A172 (cell line): ENCODE measurements at regions not wholly inside any gene's neighbourhood (a gene's known extent, or its start where the extent isn't known, plus 50 kb on each side); places are given as distances from the start of the nearest gene placed in this dataset.
"Not testable (repeated sequence)": the region's sequence is repeated elsewhere in the genome, so short reads cannot be mapped to it uniquely, and the experiment has no call there.

Experiments used
- DNase-seq: peaks from one replicate; pipeline ENCODE4 v3.0.0-alpha.2; 2015; ENCODE audit warnings: low spot score

- not testable (repeated sequence) for DNase-seq
These were observed 863.9 kb upstream of the DEFB115 start for GRCh38 chr20:30393523-30393922.

GRCh38 chr20:30397111-30397510, 860.4 kb upstream of the DEFB115 start:
- not testable (repeated sequence) for DNase-seq

GRCh38 chr20:30405061-30405460, 852.4 kb upstream of the DEFB115 start:
- not testable (repeated sequence) for DNase-seq

- not testable (repeated sequence) for DNase-seq
These were observed 851.9 kb upstream of the DEFB115 start for GRCh38 chr20:30405585-30405984.

DNA sequence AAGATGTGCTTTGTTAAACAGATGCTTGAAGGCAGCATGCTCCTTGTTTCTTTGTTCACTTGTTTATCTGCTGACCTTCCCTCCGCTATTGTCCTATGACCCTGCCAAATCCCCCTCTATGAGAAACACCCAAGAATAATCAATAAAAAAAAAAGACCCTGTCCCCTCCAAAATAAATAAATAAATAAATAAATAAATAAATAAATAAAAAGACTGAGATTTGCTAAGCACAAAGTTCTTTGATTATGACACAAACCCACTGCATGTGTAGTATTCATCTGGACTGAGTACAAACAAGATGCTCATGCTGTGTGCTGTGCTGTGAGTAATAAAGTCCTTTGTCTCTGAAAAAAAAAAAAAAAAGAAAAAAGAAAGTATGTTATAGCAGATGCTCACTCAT, 851.1 kb upstream of the DEFB115 start:
- DNase-seq, result not testable (repeated sequence)

- no peak for DNase-seq
These were observed 844.5 kb upstream of the DEFB115 start for GRCh38 chr20:30412972-30413371.

DNA sequence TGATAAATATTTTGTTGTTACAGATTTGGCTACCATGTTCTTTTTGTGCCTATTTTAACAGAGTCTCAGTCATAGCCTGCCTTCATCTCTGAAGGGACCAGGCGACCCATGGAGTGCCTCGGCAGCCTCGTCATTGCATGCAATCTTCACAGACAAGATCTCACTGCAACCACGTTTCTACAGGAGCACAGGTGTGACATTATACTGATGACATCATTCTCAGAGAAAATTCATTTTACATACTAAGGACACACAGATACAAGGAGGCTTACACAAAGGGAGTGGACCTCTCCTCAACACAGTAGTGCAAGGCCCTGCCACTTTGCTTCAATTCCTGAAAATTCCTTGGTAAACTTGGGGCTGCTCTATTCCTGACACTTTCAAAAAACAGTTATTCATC, 840.1 kb upstream of the DEFB115 start:
- not testable (repeated sequence) for DNase-seq

DNA sequence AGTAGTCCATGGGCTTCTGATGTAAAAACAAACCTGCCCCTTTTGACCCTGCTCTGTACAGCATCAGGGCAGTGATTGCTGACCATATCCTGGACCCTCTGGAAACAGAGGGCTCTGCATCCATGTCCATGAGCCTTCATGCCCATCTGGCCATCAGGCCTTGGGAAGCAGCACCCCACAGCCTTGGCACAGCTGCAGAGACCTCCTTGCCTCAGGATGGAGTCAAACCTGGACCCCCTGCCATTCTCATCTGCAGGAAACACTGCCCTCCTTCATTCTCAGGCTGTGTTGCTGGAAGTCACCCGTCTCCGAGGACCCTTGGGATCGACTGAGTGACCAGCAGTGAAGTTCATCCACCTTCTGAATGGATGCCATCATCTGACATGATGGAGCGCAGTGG, 839.1 kb upstream of the DEFB115 start:
- DNase-seq, result not testable (repeated sequence)

DNA sequence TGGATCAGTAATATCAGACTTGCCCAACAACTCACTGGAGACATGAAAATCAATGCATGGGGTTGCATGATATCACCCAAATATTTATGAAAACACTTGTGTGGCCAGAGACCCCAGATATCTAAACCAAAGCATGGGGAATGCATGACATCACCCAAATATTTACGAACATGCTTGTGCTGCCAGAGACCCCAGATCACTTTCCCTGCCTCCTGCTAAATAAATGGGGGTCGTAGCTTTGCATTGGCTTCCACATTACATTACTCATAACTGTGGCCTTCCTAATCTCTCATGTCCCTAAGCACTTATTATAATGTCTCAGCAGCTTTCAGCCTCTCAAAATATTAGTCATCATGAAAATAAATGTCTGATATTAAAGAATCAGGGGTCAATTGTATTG, 838.0 kb upstream of the DEFB115 start:
- no peak for DNase-seq

- not testable (repeated sequence) for DNase-seq
These were observed 837.5 kb upstream of the DEFB115 start for GRCh38 chr20:30419871-30420420.
